ENCODE measurements at regions not wholly inside any gene's neighbourhood (a gene's known extent, or its start where the extent isn't known, plus 50 kb on each side); places are given as distances from the start of the nearest gene placed in this dataset.

- intact Hi-C loops (cut with micrococcal nuclease; ENCODE audit: unreplicated experiment): no loop called here
- no peak overlapping the region for H3K4me3 ChIP-seq (ENCODE audit: low read depth, low read length)
- Mint-ChIP-seq H3K27ac (ENCODE audit: unreplicated experiment) (no peak overlapping the region), H3K4me1 (ENCODE audit: low read depth, unreplicated experiment) (no peaks in the 10 kb centered on the region), H3K4me3 (ENCODE audit: unreplicated experiment) (no peak overlapping the region), H3K9me3 (ENCODE audit: unreplicated experiment) (peaks cover 5% of the 10 kb centered on the region), H3K36me3 (ENCODE audit: insufficient read depth, unreplicated experiment) (no peaks in the 10 kb centered on the region), H3K27me3 (ENCODE audit: insufficient read depth, unreplicated experiment) (peaks cover 4% of the 10 kb centered on the region)
- CTCF ChIA-PET: no interaction called here
- H3K4me1 ChIP-seq: no peaks in the 10 kb centered on the region
- POLR2A ChIA-PET: no interaction called here
- BruUV-seq (replicated peaks): no TSS peak
- no peaks in the 10 kb centered on the region for H3K9me3 ChIP-seq
- TF ChIP-seq CTCF (IDR thresholded peaks at IDR 0.05; ENCODE audit: insufficient read depth in 1 of 2, low read depth in 1 of 2, low read length in 1 of 2, severe bottlenecking in 1 of 2, unreplicated experiment in 1 of 2): no peak
- no peaks in the 10 kb centered on the region for H3K36me3 ChIP-seq (ENCODE audit: control insufficient read depth, insufficient read depth, low read length)
- no peak for DNase-seq
- no peaks in the 10 kb centered on the region for H3K27me3 ChIP-seq (replicated peaks; ENCODE audit: control insufficient read depth, insufficient read depth, low read length)
These were observed 316.4 kb upstream of the ADGRL2 start for GRCh38 chr1:81484284-81484683.

- no peak overlapping the region for H3K4me3 ChIP-seq (ENCODE audit: low read depth, low read length)
- no peaks in the 10 kb centered on the region for H3K27me3 ChIP-seq (replicated peaks; ENCODE audit: control insufficient read depth, insufficient read depth, low read length)
- CTCF ChIA-PET: no interaction called here
- no peaks in the 10 kb centered on the region for H3K9me3 ChIP-seq
- H3K4me3 Mint-ChIP-seq (ENCODE audit: unreplicated experiment): no peak overlapping the region
- peaks cover 16% of the 10 kb centered on the region for H3K27me3 Mint-ChIP-seq (ENCODE audit: insufficient read depth, unreplicated experiment)
- intact Hi-C loops (cut with micrococcal nuclease; ENCODE audit: unreplicated experiment): no loop called here
- H3K27ac Mint-ChIP-seq (ENCODE audit: unreplicated experiment): no peak overlapping the region
- no peaks in the 10 kb centered on the region for H3K9me3 Mint-ChIP-seq (ENCODE audit: unreplicated experiment)
- no peaks in the 10 kb centered on the region for H3K36me3 Mint-ChIP-seq (ENCODE audit: insufficient read depth, unreplicated experiment)
- H3K4me1 ChIP-seq: no peaks in the 10 kb centered on the region
- H3K4me1 Mint-ChIP-seq (ENCODE audit: low read depth, unreplicated experiment): no peaks in the 10 kb centered on the region
- DNase-seq: no peak
- H3K36me3 ChIP-seq (ENCODE audit: control insufficient read depth, insufficient read depth, low read length): no peaks in the 10 kb centered on the region
- BruUV-seq (replicated peaks): no TSS peak
- POLR2A ChIA-PET: no interaction called here
- TF ChIP-seq CTCF (IDR thresholded peaks at IDR 0.05; ENCODE audit: insufficient read depth in 1 of 2, low read depth in 1 of 2, low read length in 1 of 2, severe bottlenecking in 1 of 2, unreplicated experiment in 1 of 2): no peak
These were observed 322.5 kb upstream of the ADGRL2 start for GRCh38 chr1:81478219-81478618.

GRCh38 chr1:81477710-81478109 lies 323.0 kb upstream of the ADGRL2 start:
- no TSS peak for BruUV-seq (replicated peaks)
- ChIA-PET POLR2A (no interaction called here), CTCF (no interaction called here)
- Mint-ChIP-seq H3K4me3 (ENCODE audit: unreplicated experiment) (no peak overlapping the region), H3K9me3 (ENCODE audit: unreplicated experiment) (no peaks in the 10 kb centered on the region), H3K27ac (ENCODE audit: unreplicated experiment) (no peak overlapping the region), H3K36me3 (ENCODE audit: insufficient read depth, unreplicated experiment) (no peaks in the 10 kb centered on the region), H3K4me1 (ENCODE audit: low read depth, unreplicated experiment) (no peaks in the 10 kb centered on the region), H3K27me3 (ENCODE audit: insufficient read depth, unreplicated experiment) (peaks cover 16% of the 10 kb centered on the region)
- H3K4me1 ChIP-seq: no peaks in the 10 kb centered on the region
- no peak overlapping the region for H3K4me3 ChIP-seq (ENCODE audit: low read depth, low read length)
- no peak for TF ChIP-seq CTCF (IDR thresholded peaks at IDR 0.05; ENCODE audit: insufficient read depth in 1 of 2, low read depth in 1 of 2, low read length in 1 of 2, severe bottlenecking in 1 of 2, unreplicated experiment in 1 of 2)
- no peaks in the 10 kb centered on the region for H3K36me3 ChIP-seq (ENCODE audit: control insufficient read depth, insufficient read depth, low read length)
- no peaks in the 10 kb centered on the region for H3K9me3 ChIP-seq
- intact Hi-C loops (cut with micrococcal nuclease; ENCODE audit: unreplicated experiment): no loop called here
- no peak for DNase-seq
- no peaks in the 10 kb centered on the region for H3K27me3 ChIP-seq (replicated peaks; ENCODE audit: control insufficient read depth, insufficient read depth, low read length)

Data from Caco-2 (cell line).